ENCODE measurements at regions not wholly inside any gene's neighbourhood (a gene's known extent, or its start where the extent isn't known, plus 50 kb on each side); places are given as distances from the start of the nearest gene placed in this dataset.

DNA sequence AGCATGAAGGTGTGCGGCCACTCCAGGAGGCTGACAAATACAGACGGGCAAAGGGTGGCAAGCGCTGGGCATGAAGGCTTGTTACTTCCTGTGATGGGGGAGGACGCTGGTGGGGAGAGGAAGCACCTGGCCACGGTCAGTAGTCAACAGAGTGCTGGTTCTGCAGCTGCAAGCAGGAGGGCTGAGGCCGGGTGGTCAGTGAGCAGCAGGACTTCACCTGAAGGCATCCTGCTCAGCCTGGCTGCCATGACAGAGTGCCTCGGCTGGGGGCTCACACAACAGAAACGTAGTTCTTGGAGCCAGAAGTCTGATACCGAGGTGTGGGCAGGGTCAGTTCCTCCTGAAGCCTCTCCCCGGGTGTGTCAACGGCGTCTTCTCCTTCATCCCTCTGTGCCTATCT, 118.6 kb upstream of the IRX4 start:
- TF ChIP-seq, protein P1, sequence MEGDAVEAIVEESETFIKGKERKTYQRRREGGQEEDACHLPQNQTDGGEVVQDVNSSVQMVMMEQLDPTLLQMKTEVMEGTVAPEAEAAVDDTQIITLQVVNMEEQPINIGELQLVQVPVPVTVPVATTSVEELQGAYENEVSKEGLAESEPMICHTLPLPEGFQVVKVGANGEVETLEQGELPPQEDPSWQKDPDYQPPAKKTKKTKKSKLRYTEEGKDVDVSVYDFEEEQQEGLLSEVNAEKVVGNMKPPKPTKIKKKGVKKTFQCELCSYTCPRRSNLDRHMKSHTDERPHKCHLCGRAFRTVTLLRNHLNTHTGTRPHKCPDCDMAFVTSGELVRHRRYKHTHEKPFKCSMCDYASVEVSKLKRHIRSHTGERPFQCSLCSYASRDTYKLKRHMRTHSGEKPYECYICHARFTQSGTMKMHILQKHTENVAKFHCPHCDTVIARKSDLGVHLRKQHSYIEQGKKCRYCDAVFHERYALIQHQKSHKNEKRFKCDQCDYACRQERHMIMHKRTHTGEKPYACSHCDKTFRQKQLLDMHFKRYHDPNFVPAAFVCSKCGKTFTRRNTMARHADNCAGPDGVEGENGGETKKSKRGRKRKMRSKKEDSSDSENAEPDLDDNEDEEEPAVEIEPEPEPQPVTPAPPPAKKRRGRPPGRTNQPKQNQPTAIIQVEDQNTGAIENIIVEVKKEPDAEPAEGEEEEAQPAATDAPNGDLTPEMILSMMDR (IDR thresholded peaks at IDR 0.05; ENCODE audit: insufficient read depth, low read depth, low read length), result no peak
- no peak for DNase-seq (ENCODE audit: low read depth)
- ChIA-PET CTCF (no interaction called here), POLR2A (no interaction called here)
- H3K36me3 ChIP-seq (ENCODE audit: control insufficient read depth, insufficient read depth, low read length), result no peaks in the 10 kb centered on the region
- no peaks in the 10 kb centered on the region for H3K27me3 ChIP-seq (ENCODE audit: control insufficient read depth, insufficient read depth, low read length)
- no peak overlapping the region for H3K4me3 ChIP-seq (ENCODE audit: low read depth, low read length)

DNA sequence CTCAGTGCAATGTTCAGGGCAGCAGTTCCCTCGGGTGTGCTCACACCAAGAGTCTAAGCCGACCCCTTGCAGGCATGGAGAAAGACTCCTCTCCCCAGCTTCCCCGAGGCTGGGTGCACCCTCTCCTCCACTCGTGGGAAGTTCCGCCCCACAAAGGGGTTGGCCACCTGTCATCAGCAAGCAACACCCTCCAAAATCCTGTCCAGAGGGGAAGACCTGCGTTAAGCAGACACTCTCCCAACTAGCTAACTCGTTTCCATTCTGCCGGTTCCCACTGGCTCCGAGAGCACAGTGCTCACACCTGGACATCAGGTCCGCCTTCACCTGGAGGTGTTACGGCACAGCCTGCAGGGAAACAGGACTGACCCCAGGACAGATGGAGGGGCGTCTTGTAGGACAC, 117.9 kb upstream of the IRX4 start:
- H3K4me3 ChIP-seq (ENCODE audit: low read depth, low read length), result no peak overlapping the region
- POLR2A ChIA-PET, result no interaction called here
- no peaks in the 10 kb centered on the region for H3K36me3 ChIP-seq (ENCODE audit: control insufficient read depth, insufficient read depth, low read length)
- no peaks in the 10 kb centered on the region for H3K27me3 ChIP-seq (ENCODE audit: control insufficient read depth, insufficient read depth, low read length)
- TF ChIP-seq, protein P1 (IDR thresholded peaks at IDR 0.05; ENCODE audit: insufficient read depth, low read depth, low read length), result no peak
- DNase-seq (ENCODE audit: low read depth), result no peak
- CTCF ChIA-PET, result no interaction called here

DNA sequence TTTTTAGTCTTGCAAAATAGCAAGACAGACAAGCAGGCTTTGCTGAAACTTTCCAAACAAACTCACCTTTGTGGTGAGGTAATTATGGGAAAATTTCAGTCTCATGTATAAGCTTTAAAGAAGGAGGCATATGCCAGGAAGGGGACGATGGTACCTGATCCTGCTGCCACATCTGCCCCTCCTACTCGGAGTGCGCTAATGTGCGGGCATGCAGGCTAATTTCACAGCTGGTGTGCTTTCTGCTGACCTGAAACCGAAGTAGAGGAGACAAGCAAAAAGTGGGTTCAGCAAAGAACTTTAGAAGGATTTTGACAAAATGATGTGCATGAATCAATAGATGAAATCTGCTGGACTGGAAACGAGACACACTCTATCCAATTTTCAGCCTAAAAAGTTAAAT, 117.1 kb upstream of the IRX4 start:
- CTCF ChIA-PET, result no interaction called here
- Histone ChIP-seq H3K4me3 (ENCODE audit: low read depth, low read length) (no peak overlapping the region), H3K27me3 (ENCODE audit: control insufficient read depth, insufficient read depth, low read length) (no peaks in the 10 kb centered on the region), H3K36me3 (ENCODE audit: control insufficient read depth, insufficient read depth, low read length) (no peaks in the 10 kb centered on the region)
- DNase-seq (ENCODE audit: low read depth), result no peak
- TF ChIP-seq, protein P1 (IDR thresholded peaks at IDR 0.05; ENCODE audit: insufficient read depth, low read depth, low read length), result no peak
- POLR2A ChIA-PET, result no interaction called here

DNA sequence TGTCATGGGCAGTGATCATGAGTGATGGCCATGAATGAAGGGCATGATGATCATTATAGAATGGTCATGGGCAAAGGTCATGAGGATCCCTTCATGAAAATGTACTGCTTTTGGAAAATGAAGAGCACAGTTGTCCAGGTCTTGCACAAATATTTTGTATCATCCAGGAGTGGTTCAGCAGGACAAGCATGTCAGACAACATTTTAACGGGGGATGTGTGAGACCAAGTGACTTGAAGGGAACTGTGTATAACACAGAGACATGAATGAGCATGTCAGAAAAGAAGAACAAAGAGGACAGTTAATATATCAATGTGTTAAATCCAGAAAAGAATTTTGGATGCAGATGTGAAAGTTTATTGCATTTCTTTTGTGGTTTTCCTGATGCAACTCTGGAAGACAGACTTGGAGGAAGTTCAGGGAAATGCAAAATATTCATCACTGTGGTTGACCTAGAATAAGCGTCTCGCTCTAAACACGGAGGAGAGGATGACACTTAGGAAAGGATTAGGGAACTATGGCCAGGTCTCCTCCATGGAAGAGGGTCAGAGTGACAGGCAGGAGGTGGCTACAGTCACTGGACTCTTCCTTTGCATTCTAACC, 116.1 kb upstream of the IRX4 start:
- DNase-seq (ENCODE audit: low read depth), result no peak
- Histone ChIP-seq H3K4me3 (ENCODE audit: low read depth, low read length) (no peak overlapping the region), H3K27me3 (ENCODE audit: control insufficient read depth, insufficient read depth, low read length) (no peaks in the 10 kb centered on the region), H3K36me3 (ENCODE audit: control insufficient read depth, insufficient read depth, low read length) (no peaks in the 10 kb centered on the region)
- POLR2A ChIA-PET, result no interaction called here
- TF ChIP-seq, protein P1 (IDR thresholded peaks at IDR 0.05; ENCODE audit: insufficient read depth, low read depth, low read length), result no peak
- CTCF ChIA-PET, result no interaction called here

DNA sequence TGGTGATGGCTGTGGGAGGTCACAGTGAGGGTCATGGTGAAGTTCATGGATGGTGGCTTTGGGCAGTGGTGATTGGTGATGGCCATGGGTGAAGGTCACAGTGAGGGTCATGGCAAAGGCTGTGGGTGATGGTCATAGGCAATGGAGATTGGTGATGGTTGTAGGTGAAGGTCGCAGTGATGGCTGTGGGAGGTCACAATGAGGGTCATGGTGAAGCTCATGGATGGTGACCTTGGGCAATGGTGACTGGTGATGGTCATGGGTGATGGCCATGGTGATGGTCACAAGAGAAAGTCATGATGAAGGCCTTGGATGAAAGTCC, 115.6 kb upstream of the IRX4 start:
- no peaks in the 10 kb centered on the region for H3K36me3 ChIP-seq (ENCODE audit: control insufficient read depth, insufficient read depth, low read length)
- H3K4me3 ChIP-seq (ENCODE audit: low read depth, low read length), result no peak overlapping the region
- TF ChIP-seq, protein P1 (IDR thresholded peaks at IDR 0.05; ENCODE audit: insufficient read depth, low read depth, low read length), result no peak
- CTCF ChIA-PET, result interaction anchor here (1.6 kb wide), 1 partner anchor 235 kb away, joined by 3 read pairs; no protein-coding TSS in a partner anchor
- POLR2A ChIA-PET, result no interaction called here
- DNase-seq (ENCODE audit: low read depth), result no peak
- H3K27me3 ChIP-seq (ENCODE audit: control insufficient read depth, insufficient read depth, low read length), result no peaks in the 10 kb centered on the region

All from BJ (cell line).